K562 (cell line): ENCODE measurements at regions not wholly inside any gene's neighbourhood (a gene's known extent, or its start where the extent isn't known, plus 50 kb on each side); places are given as distances from the start of the nearest gene placed in this dataset.

Experiments
- ATAC-seq: fragments of 200-7000 bp; cut with Tn5 transposase; 3 replicates; pipeline ENCODE4 v1.9.1; 2020; ENCODE audit warnings: moderate library complexity
- BruUV-seq: library from RNA; stranded (reverse); fragments of 400-500 nt; replicated peaks from 2 replicates; lab custom pipeline; 2021; lab: Mats Ljungman, UMichigan
- CTCF ChIA-PET: fragments of 300-600 bp; formaldehyde crosslinking; extraction: SDS; loops from one replicate; lab custom pipeline; 2021; ENCODE audit warnings: low intra/inter-chr PET ratio; lab: Yijun Ruan, JAX
- POLR2A ChIA-PET: fragments of 300-600, 350-650 bp; sonication (Branson Sonifier 250); formaldehyde crosslinking; extraction: SDS; loops from one replicate; lab custom pipeline; 2021; ENCODE audit warnings: antibody characterized with exemption, inconsistent platforms; lab: Yijun Ruan, JAX
- DNase-seq, 4 experiments: peaks; one replicate each; pipeline versions ENCODE4 v3.0.0 to v3.0.0-alpha.2; 2011 to 2018; ENCODE audit warnings: low spot score in 3 of 4, mixed read lengths in 3 of 4; ENCODE audit errors: extremely low read depth in 1 of 4
- FAIRE-seq: peaks from 2 replicates; lab custom pipeline; 2011; peaks lifted over from hg19 to GRCh38; lab: Jason Lieb, UNC
- H2AFZ ChIP-seq: 2 replicates; pipeline ENCODE4 v1.6.0; 2011; ENCODE audit warnings: low read depth, low read length, control low read depth, inconsistent platforms
- H3K27ac ChIP-seq: fragments of 200-600 bp; 3 replicates; pipeline ENCODE4 v1.8.0; 2011; ENCODE audit warnings: low read depth, mild to moderate bottlenecking, control low read depth, inconsistent platforms, low read length, moderate library complexity, mixed read lengths; ENCODE audit errors: extremely low read depth
- H3K27me3 ChIP-seq, 2 experiments: fragments of 300-600 bp in 1 of 2; 2 replicates in 1 of 2; 3 replicates in 1 of 2; pipeline versions ENCODE4 v1.6.0 to v1.8.0; 2011; ENCODE audit warnings: inconsistent platforms in 2 of 2, low read length in 2 of 2, mild to moderate bottlenecking in 1 of 2, mixed read lengths in 1 of 2, moderate library complexity in 1 of 2; ENCODE audit not compliant: control insufficient read depth in 2 of 2, insufficient read depth in 2 of 2
- H3K36me3 ChIP-seq: fragments of 300-600 bp; 3 replicates; pipeline ENCODE4 v1.8.0; 2011; ENCODE audit warnings: mild to moderate bottlenecking, low read length, inconsistent platforms; ENCODE audit not compliant: control insufficient read depth, insufficient read depth
- H3K4me1 ChIP-seq, 2 experiments: fragments of 200-600 bp in 1 of 2; replicated peaks in 1 of 2; 2 replicates in 1 of 2; 3 replicates in 1 of 2; pipeline versions ENCODE4 v1.5.1 to v1.8.0; 2011; ENCODE audit warnings: inconsistent platforms in 2 of 2, low read length in 2 of 2, mild to moderate bottlenecking in 1 of 2, mixed read lengths in 1 of 2, moderate library complexity in 1 of 2; ENCODE audit not compliant: control insufficient read depth in 2 of 2, insufficient read depth in 2 of 2
- H3K4me2 ChIP-seq: 2 replicates; pipeline ENCODE4 v1.6.1; 2011; ENCODE audit warnings: low read length, control low read depth, inconsistent platforms, mixed read lengths; ENCODE audit not compliant: insufficient read depth
- H3K4me3 ChIP-seq: fragments of 200-600 bp; sonication (generic), shearing (Covaris generic); 2 replicates; pipeline ENCODE4 v1.5.1; 2016; ENCODE audit warnings: control low read depth, inconsistent platforms
- H3K79me2 ChIP-seq: fragments of 200-600 bp; 3 replicates; pipeline ENCODE4 v1.8.0; 2011; ENCODE audit warnings: low read length, inconsistent platforms; ENCODE audit not compliant: control insufficient read depth, insufficient read depth
- H3K9ac ChIP-seq, 2 experiments: 2 replicates each; pipeline versions ENCODE4 v1.6.0 to v1.6.1; 2011; ENCODE audit warnings: low read depth in 2 of 2, low read length in 2 of 2, control low read depth in 1 of 2, inconsistent platforms in 1 of 2, mild to moderate bottlenecking in 1 of 2, mixed read lengths in 1 of 2; ENCODE audit not compliant: insufficient read depth in 1 of 2
- H3K9me1 ChIP-seq: one replicate; pipeline ENCODE4 v1.6.0; 2011; ENCODE audit warnings: inconsistent platforms, mild to moderate bottlenecking, low read length, moderate library complexity; ENCODE audit not compliant: control insufficient read depth, insufficient read depth
- H3K9me3 ChIP-seq: replicated peaks from 2 replicates; pipeline ENCODE4 v1.5.1; 2011; ENCODE audit warnings: low read depth, low read length, inconsistent platforms; ENCODE audit not compliant: control insufficient read depth, insufficient read depth
- H4K20me1 ChIP-seq: replicated peaks from 2 replicates; pipeline ENCODE4 v1.6.1; 2011; ENCODE audit warnings: low read length, inconsistent platforms, mixed read lengths; ENCODE audit not compliant: control insufficient read depth, insufficient read depth
- HMG20B ChIP-seq: fragments of 250-450 bp; sonication (Bioruptor Pico); IDR thresholded peaks from 2 replicates; pipeline ENCODE4 v1.5.0; 2021; ENCODE audit warnings: mild to moderate bottlenecking
- MBD2 ChIP-seq: sonication (generic); IDR thresholded peaks from 2 replicates; pipeline ENCODE4 v1.6.1; 2016; ENCODE audit warnings: low read depth, borderline replicate concordance
- MXI1 ChIP-seq: IDR thresholded peaks from 2 replicates; pipeline ENCODE4 v1.6.1; 2011; ENCODE audit warnings: low read depth, mild to moderate bottlenecking, improper control_type of control experiment, low read length
- TFAM ChIP-seq: fragments of 250-450 bp; sonication (Bioruptor Pico); conservative IDR thresholded peaks from 2 replicates; pipeline ENCODE4 v1.5.0; 2021; ENCODE audit warnings: mild to moderate bottlenecking, moderate library complexity
- ZNF121 ChIP-seq: sonication (generic); formaldehyde crosslinking; conservative IDR thresholded peaks from 2 replicates; pipeline ENCODE4 v1.8.0; 2022; ENCODE audit warnings: missing genetic modification reagents
- WGBS: fragments of 100-300 bp; shearing (Covaris generic); methylation state at CpG from one replicate; pipeline ENCODE4 v1.1.6; 2016; ENCODE audit warnings: low coverage, mixed read lengths; ENCODE audit not compliant: insufficient coverage; ENCODE audit errors: missing lambda C conversion rate; 5-methylcytosine and 5-hydroxymethylcytosine counted together
- in situ Hi-C: fragments of 300-500 bp; cut with MboI; formaldehyde crosslinking; loops from 4 replicates; pipeline ENCODE4 v1.15.0; 2018; ENCODE audit warnings: inconsistent platforms, mixed read lengths
- intact Hi-C: fragments of 100-400 bp; cut with micrococcal nuclease; formaldehyde crosslinking; loops from 2 replicates; pipeline ENCODE4 v1.14.2; 2022
- TF ChIP-seq, protein P1 (sequence below): fragments of 450-650 bp; conservative IDR thresholded peaks from 2 replicates; pipeline ENCODE4 v1.6.1; 2016; ENCODE audit warnings: missing genetic modification characterization, low read depth, mild to moderate bottlenecking, control low read depth, missing compliant biosample characterization
- TF ChIP-seq, protein P2 (sequence below): fragments of 250-450 bp; sonication (Bioruptor Pico); IDR thresholded peaks from 2 replicates; pipeline ENCODE4 v1.8.0; 2021; ENCODE audit warnings: borderline replicate concordance, mild to moderate bottlenecking, moderate library complexity; ENCODE audit not compliant: poor library complexity, severe bottlenecking
- TF ChIP-seq, protein P3 (sequence below), 2 experiments: fragments of 450-650 bp in 1 of 2; sonication (generic) in 1 of 2; formaldehyde crosslinking in 1 of 2; IDR thresholded peaks; 2 replicates each; pipeline versions ENCODE4 v1.7.1 to v1.9.0; 2016 to 2022; ENCODE audit warnings: inconsistent platforms in 1 of 2, mild to moderate bottlenecking in 1 of 2, missing genetic modification reagents in 1 of 2

DNA sequence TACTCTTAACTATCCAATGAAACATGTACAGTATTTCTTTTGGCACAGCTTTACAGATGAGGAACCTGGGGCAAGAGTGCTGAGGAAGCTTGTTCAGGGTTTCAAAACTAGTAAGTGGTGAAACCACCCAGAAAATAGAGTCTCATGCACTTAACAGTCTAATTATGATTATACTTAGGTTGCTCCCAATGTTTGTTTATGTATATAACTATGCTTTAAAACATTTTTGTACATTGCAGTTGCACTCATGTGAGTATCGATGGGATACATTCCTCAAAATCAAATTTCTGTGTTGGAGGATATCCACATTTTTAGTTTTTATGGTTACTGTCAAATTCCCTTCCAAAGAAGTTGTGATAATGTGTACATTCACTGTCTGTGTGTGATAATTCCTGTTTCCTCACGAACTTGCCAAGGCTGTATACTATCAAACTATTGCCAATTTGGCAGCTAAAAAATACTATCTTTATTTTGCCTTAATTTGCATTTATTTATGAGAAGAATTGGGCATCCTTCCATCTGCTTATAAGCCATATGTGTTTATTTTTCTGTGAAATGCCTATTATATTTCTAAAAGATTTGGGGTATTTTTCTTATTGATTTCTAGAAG is 143.9 kb upstream of the SSTR1 start (continued):
- no peak for TF ChIP-seq MBD2
- TF ChIP-seq, all 486 proteins: peak for 0

DNA sequence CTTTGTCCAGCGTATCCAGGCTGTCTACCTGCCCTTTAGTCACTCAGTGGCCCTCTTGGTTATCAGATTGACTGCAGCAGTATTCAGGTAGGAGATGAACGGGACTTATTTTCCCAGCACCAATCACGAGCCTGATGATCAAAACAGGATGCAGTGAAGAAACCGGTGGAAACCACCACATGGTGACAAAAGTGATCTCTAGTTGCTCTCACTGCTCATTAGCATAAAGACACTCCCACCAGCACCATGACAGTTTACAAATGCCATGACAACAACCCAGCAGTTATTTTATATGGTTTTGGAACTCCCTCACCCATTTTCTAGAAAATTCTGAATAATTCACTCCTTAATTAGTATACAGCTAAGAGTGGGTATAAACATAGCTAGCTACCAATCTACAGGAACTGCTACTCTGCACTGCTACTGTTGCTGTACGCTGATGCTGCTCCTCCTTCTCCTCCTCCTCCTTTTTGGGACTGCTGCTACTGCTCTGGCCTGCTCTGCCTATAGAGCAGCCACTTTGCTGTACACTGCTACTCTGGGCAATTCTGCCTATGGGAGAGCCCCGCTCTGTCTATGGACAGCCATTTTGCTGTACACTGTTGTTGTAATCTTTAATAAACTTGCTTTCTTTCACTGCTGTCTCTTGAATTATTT is 142.5 kb upstream of the SSTR1 start:
- H3K9me1 ChIP-seq = no peaks in the 10 kb centered on the region
- no peak overlapping the region for H3K9ac ChIP-seq
- FAIRE-seq (no peak), ATAC-seq (no peak), DNase-seq (no peak)
- no peak overlapping the region for H2AFZ ChIP-seq
- H3K9me3 ChIP-seq = no peaks in the 10 kb centered on the region
- H3K27me3 ChIP-seq = no peaks in the 10 kb centered on the region
- no peaks in the 10 kb centered on the region for H3K4me1 ChIP-seq
- BruUV-seq = no TSS peak
- ChIA-PET CTCF (no interaction called here), POLR2A (no interaction called here)
- no peak overlapping the region for H3K27ac ChIP-seq
- H3K4me2 ChIP-seq = no peak overlapping the region
- WGBS = 3% methylated on average over 5 of the region's 6 CpGs
- in situ Hi-C loops = no loop called here
- no peak overlapping the region for H3K4me3 ChIP-seq
- no peaks in the 10 kb centered on the region for H3K36me3 ChIP-seq
- no peaks in the 10 kb centered on the region for H4K20me1 ChIP-seq
- intact Hi-C loops = no loop called here
- H3K79me2 ChIP-seq = no peaks in the 10 kb centered on the region
- TF ChIP-seq, protein P1, sequence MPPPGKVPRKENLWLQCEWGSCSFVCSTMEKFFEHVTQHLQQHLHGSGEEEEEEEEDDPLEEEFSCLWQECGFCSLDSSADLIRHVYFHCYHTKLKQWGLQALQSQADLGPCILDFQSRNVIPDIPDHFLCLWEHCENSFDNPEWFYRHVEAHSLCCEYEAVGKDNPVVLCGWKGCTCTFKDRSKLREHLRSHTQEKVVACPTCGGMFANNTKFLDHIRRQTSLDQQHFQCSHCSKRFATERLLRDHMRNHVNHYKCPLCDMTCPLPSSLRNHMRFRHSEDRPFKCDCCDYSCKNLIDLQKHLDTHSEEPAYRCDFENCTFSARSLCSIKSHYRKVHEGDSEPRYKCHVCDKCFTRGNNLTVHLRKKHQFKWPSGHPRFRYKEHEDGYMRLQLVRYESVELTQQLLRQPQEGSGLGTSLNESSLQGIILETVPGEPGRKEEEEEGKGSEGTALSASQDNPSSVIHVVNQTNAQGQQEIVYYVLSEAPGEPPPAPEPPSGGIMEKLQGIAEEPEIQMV = no peak
- TF ChIP-seq, protein P2, sequence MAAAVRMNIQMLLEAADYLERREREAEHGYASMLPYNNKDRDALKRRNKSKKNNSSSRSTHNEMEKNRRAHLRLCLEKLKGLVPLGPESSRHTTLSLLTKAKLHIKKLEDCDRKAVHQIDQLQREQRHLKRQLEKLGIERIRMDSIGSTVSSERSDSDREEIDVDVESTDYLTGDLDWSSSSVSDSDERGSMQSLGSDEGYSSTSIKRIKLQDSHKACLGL (CRISPR knock-in tag) = no peak
- no peak for TF ChIP-seq ZNF121 (CRISPR knock-in tag)
- TF ChIP-seq, protein P3, sequence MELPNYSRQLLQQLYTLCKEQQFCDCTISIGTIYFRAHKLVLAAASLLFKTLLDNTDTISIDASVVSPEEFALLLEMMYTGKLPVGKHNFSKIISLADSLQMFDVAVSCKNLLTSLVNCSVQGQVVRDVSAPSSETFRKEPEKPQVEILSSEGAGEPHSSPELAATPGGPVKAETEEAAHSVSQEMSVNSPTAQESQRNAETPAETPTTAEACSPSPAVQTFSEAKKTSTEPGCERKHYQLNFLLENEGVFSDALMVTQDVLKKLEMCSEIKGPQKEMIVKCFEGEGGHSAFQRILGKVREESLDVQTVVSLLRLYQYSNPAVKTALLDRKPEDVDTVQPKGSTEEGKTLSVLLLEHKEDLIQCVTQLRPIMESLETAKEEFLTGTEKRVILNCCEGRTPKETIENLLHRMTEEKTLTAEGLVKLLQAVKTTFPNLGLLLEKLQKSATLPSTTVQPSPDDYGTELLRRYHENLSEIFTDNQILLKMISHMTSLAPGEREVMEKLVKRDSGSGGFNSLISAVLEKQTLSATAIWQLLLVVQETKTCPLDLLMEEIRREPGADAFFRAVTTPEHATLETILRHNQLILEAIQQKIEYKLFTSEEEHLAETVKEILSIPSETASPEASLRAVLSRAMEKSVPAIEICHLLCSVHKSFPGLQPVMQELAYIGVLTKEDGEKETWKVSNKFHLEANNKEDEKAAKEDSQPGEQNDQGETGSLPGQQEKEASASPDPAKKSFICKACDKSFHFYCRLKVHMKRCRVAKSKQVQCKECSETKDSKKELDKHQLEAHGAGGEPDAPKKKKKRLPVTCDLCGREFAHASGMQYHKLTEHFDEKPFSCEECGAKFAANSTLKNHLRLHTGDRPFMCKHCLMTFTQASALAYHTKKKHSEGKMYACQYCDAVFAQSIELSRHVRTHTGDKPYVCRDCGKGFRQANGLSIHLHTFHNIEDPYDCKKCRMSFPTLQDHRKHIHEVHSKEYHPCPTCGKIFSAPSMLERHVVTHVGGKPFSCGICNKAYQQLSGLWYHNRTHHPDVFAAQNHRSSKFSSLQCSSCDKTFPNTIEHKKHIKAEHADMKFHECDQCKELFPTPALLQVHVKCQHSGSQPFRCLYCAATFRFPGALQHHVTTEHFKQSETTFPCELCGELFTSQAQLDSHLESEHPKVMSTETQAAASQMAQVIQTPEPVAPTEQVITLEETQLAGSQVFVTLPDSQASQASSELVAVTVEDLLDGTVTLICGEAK (IDR thresholded peaks at IDR 0.05) = no peak
- TF ChIP-seq, protein P3 (CRISPR knock-in tag; IDR thresholded peaks at IDR 0.05) = no peak
- no peak for TF ChIP-seq TFAM (CRISPR knock-in tag)
- TF ChIP-seq MXI1 = no peak
- TF ChIP-seq HMG20B = no peak
